HG03139 (cell line): ENCODE measurements at regions not wholly inside any gene's neighbourhood (a gene's known extent, or its start where the extent isn't known, plus 50 kb on each side); places are given as distances from the start of the nearest gene placed in this dataset.

Experiments used
- ATAC-seq: cut with Tn5 transposase; IDR thresholded peaks from one replicate; pipeline ENCODE4 v1.9.1; 2021; ENCODE audit not compliant: unreplicated experiment

- ATAC-seq = no peak
These were observed 170.4 kb downstream of the KCNE4 start for GRCh38 chr2:223222397-223222796.

- no peak for ATAC-seq
These were observed 171.2 kb downstream of the KCNE4 start for GRCh38 chr2:223223156-223223555.

- ATAC-seq = no peak
These were observed 173.3 kb downstream of the KCNE4 start for GRCh38 chr2:223225266-223225665.

- ATAC-seq = no peak
These were observed 174.3 kb downstream of the KCNE4 start for GRCh38 chr2:223226264-223226663.

- ATAC-seq = no peak
These were observed 175.3 kb downstream of the KCNE4 start for GRCh38 chr2:223227338-223227737.

GRCh38 chr2:223228871-223229270 lies 176.9 kb downstream of the KCNE4 start:
- no peak for ATAC-seq

- no peak for ATAC-seq
These were observed 178.4 kb downstream of the KCNE4 start for GRCh38 chr2:223230352-223230751.

- ATAC-seq = no peak
These were observed 180.3 kb downstream of the KCNE4 start for GRCh38 chr2:223232285-223232684.

GRCh38 chr2:223232896-223233295 lies 180.9 kb downstream of the KCNE4 start:
- ATAC-seq = no peak

GRCh38 chr2:223235986-223236385 lies 184.0 kb downstream of the KCNE4 start:
- ATAC-seq = no peak

- ATAC-seq = no peak
These were observed 186.3 kb downstream of the KCNE4 start for GRCh38 chr2:223238301-223238700.

GRCh38 chr2:223243233-223243632 lies 191.2 kb downstream of the KCNE4 start:
- ATAC-seq = no peak

- no peak for ATAC-seq
These were observed 195.1 kb downstream of the KCNE4 start for GRCh38 chr2:223247136-223247535.

GRCh38 chr2:223251656-223252229 lies 199.8 kb downstream of the KCNE4 start:
- ATAC-seq = no peak

- no peak for ATAC-seq
These were observed 208.7 kb downstream of the KCNE4 start for GRCh38 chr2:223260681-223261080.

- ATAC-seq = no peak
These were observed 211.0 kb downstream of the KCNE4 start for GRCh38 chr2:223262946-223263345.

- ATAC-seq = no peak
These were observed 212.7 kb downstream of the KCNE4 start for GRCh38 chr2:223264541-223265193.

- no peak for ATAC-seq
These were observed 215.4 kb downstream of the KCNE4 start for GRCh38 chr2:223267160-223267951.

GRCh38 chr2:223269386-223269785 lies 217.4 kb downstream of the KCNE4 start:
- no peak for ATAC-seq

GRCh38 chr2:223270548-223270947 lies 218.6 kb downstream of the KCNE4 start:
- no peak for ATAC-seq

GRCh38 chr2:223273995-223274394 lies 222.0 kb downstream of the KCNE4 start:
- no peak for ATAC-seq

GRCh38 chr2:223282221-223282620 lies 230.2 kb downstream of the KCNE4 start:
- no peak for ATAC-seq
